ENCODE measurements at regions not wholly inside any gene's neighbourhood (a gene's known extent, or its start where the extent isn't known, plus 50 kb on each side); places are given as distances from the start of the nearest gene placed in this dataset.

DNA sequence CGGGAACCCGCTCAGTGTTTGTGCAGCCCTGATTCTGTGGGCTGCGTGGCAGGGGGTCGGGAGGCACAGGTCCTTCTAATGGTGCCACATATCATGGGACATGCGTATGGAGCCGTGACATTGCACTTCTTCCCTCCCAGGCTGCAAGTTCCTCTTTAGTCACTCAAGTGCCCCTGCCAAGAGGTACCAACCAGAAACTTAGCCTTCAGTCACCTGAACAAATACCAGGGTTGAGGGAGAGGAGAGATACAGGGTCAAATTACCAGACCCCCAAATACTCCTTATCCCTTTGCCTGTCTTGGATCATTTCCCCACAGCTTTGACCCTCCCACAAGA lies 209.1 kb downstream of the BUD13 start:
- 51 to 67% methylated on average over 6 of the region's 6 CpGs for WGBS, 2 donors
- TF ChIP-seq EP300 (IDR thresholded peaks at IDR 0.05) (no peak), POLR2A (IDR thresholded peaks at IDR 0.05) (no peak)
- TF ChIP-seq, protein P1, sequence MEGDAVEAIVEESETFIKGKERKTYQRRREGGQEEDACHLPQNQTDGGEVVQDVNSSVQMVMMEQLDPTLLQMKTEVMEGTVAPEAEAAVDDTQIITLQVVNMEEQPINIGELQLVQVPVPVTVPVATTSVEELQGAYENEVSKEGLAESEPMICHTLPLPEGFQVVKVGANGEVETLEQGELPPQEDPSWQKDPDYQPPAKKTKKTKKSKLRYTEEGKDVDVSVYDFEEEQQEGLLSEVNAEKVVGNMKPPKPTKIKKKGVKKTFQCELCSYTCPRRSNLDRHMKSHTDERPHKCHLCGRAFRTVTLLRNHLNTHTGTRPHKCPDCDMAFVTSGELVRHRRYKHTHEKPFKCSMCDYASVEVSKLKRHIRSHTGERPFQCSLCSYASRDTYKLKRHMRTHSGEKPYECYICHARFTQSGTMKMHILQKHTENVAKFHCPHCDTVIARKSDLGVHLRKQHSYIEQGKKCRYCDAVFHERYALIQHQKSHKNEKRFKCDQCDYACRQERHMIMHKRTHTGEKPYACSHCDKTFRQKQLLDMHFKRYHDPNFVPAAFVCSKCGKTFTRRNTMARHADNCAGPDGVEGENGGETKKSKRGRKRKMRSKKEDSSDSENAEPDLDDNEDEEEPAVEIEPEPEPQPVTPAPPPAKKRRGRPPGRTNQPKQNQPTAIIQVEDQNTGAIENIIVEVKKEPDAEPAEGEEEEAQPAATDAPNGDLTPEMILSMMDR (IDR thresholded peaks at IDR 0.05): no peak
- Histone ChIP-seq H3K4me3 (no peak overlapping the region), H3K36me3 (no peaks in the 10 kb centered on the region), H3K9me3 (peaks cover 0 to 8% (median 0%) of the 10 kb centered on the region in 4 donors), H3K27ac (no peak overlapping the region), H3K27me3 (no peaks in the 10 kb centered on the region), H3K4me1 (peaks cover 0 to 6% (median 0%) of the 10 kb centered on the region in 4 donors)
- no peak for DNase-seq (ENCODE audit: low spot score in 2 of 2)

DNA sequence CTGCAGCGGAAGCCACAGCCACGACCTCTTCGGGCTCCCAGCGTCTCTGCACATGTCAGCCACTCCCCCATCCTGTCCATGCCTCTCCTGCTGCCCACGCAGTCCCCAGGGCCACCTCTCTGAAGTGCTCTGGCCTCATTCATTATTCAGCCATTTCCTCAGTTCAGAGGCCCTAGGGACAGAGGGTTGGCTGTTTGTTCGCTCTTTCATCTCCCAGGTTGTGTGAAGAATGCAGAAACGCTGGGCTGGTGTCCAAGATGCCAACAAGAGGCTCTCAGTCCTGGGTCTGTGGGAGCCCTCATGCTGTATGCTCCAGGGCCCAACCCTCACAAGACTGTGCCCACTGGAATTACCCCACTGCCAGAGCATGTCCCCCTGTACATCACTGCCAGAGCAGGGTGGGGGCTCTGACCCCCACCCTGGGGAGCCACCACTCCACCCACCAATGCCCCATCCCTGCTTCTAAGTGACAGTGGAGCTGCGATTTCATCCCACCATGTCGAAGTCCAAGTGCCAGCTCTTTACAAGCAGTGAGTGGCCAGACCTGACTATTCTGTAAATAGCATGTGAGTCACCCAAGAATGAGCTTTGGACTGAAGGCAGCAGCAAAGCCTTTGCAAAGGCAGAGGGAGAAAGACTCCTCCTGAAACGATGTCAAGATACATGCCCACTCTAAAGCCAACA lies 209.6 kb downstream of the BUD13 start:
- peaks cover 0 to 6% (median 0%) of the 10 kb centered on the region in 4 donors for H3K4me1 ChIP-seq
- no peaks in the 10 kb centered on the region for H3K27me3 ChIP-seq
- peaks cover 0 to 8% (median 0%) of the 10 kb centered on the region in 4 donors for H3K9me3 ChIP-seq
- TF ChIP-seq POLR2A (IDR thresholded peaks at IDR 0.05) (no peak), EP300 (IDR thresholded peaks at IDR 0.05) (no peak)
- TF ChIP-seq, protein P1 (IDR thresholded peaks at IDR 0.05): no peak
- no peak for DNase-seq (ENCODE audit: low spot score in 2 of 2)
- no peak overlapping the region for H3K4me3 ChIP-seq
- WGBS, 2 donors: 29 to 36% methylated on average over 10 of the region's 10 CpGs
- no peak overlapping the region for H3K27ac ChIP-seq
- no peaks in the 10 kb centered on the region for H3K36me3 ChIP-seq

DNA sequence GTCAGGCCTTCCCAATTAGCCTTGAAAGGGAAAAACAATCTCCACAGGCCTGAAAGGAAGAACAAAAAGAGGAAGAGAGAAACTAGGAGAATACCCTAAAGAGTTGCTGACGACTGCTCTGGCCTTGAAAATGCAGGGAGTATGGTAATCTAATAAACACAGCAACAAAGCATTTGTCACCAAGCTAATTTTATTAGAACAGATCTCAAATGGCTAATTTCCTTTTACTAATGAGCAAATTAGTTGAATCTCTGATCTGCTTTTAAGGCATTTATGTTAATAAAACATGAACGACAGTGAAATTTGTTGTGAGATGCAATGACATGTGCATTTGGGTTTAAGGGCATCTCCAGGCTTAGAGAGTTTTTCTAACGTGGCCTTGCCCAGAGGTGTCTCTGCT lies 212.2 kb downstream of the BUD13 start:
- peaks cover 0 to 11% (median 0%) of the 10 kb centered on the region in 4 donors for H3K9me3 ChIP-seq
- 52 to 70% methylated on average over 3 of the region's 3 CpGs for WGBS, 2 donors
- H3K4me3 ChIP-seq: no peak overlapping the region
- H3K4me1 ChIP-seq: peaks cover 0 to 6% (median 0%) of the 10 kb centered on the region in 4 donors
- no peaks in the 10 kb centered on the region for H3K36me3 ChIP-seq
- no peak overlapping the region for H3K27ac ChIP-seq
- no peak for DNase-seq (ENCODE audit: low spot score in 2 of 2)
- TF ChIP-seq, protein P1 (IDR thresholded peaks at IDR 0.05): no peak
- TF ChIP-seq EP300 (IDR thresholded peaks at IDR 0.05): no peak
- H3K27me3 ChIP-seq: no peaks in the 10 kb centered on the region

DNA sequence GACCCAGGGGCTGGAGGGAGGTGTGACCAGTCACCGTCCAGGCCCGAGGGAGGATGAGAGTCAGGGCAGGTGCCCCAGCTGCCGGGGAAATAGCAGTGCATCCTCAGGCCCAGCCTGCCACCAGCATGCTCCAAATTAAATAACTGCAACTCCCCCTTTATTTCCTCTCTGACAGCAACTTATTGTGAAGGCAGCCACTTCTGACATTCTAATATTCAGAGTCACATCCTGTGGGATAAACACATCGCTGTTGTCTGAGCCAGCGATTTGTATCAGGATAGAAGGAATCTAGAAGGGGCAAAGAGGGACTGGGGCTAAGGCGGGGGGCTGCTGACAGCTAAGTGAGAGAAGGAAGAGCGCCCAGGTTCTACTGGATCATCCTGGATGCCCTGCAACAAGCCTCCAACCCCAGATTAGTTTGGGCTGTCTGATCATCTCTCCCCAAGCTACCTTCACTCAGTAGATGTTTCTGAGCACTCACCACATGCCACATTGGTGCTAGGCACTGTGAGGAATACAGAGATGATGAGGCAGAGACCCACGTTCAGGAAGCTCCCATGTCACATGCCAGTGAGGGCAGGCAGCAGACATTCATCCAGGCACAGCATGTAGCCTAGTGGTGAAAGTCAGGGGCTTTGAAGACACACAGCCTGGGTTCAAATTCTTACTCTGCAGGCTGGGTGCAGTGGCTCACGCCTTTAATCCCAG lies 214.1 kb downstream of the BUD13 start:
- H3K27me3 ChIP-seq: no peaks in the 10 kb centered on the region
- H3K9me3 ChIP-seq: peaks cover 0 to 11% (median 0%) of the 10 kb centered on the region in 4 donors
- WGBS, 2 donors: 39 to 41% methylated on average over 9 of the region's 9 CpGs
- H3K36me3 ChIP-seq: no peaks in the 10 kb centered on the region
- H3K4me3 ChIP-seq: no peak overlapping the region
- DNase-seq (ENCODE audit: low spot score in 2 of 2): no peak
- no peak for TF ChIP-seq POLR2A (IDR thresholded peaks at IDR 0.05)
- no peak for TF ChIP-seq EP300 (IDR thresholded peaks at IDR 0.05)
- TF ChIP-seq, protein P1 (IDR thresholded peaks at IDR 0.05): no peak
- peaks cover 0 to 6% (median 0%) of the 10 kb centered on the region in 4 donors for H3K4me1 ChIP-seq
- H3K27ac ChIP-seq: no peak overlapping the region

DNA sequence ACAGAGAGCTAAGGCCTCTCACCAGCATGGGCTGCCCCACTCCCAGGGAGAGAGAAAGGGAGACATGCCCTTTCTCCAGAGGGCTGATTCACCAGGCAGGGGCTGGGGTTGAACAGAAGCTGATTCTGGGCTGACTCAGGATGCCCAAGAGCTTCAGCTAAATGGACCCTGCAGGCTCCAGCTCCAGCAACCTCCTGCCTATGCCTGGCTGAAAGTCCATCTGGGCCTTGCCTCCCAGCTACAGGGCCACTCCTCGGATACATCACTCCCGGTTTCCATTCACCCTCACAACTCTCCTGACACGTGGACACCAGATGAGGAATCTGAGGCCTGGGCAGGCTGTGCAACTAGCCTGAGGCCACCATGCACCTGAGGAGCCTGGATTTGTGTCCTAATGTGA lies 215.5 kb downstream of the BUD13 start:
- no peak overlapping the region for H3K27ac ChIP-seq
- no peaks in the 10 kb centered on the region for H3K4me1 ChIP-seq
- no peak for DNase-seq (ENCODE audit: low spot score in 2 of 2)
- TF ChIP-seq, protein P1 (IDR thresholded peaks at IDR 0.05): no peak
- no peak for TF ChIP-seq EP300 (IDR thresholded peaks at IDR 0.05)
- no peak for TF ChIP-seq POLR2A (IDR thresholded peaks at IDR 0.05)
- peaks cover 0 to 11% (median 0%) of the 10 kb centered on the region in 4 donors for H3K9me3 ChIP-seq
- H3K36me3 ChIP-seq: no peaks in the 10 kb centered on the region
- WGBS, 2 donors: 42 to 81% methylated on average over 3 of the region's 3 CpGs
- H3K4me3 ChIP-seq: no peak overlapping the region
- no peaks in the 10 kb centered on the region for H3K27me3 ChIP-seq
